IMR-90 (cell line): ENCODE measurements at regions not wholly inside any gene's neighbourhood (a gene's known extent, or its start where the extent isn't known, plus 50 kb on each side); places are given as distances from the start of the nearest gene placed in this dataset.

Source experiments
- ATAC-seq: fragments of 200-7000 bp; cut with Tn5 transposase; 2 replicates; pipeline ENCODE4 v1.9.1; 2020; ENCODE audit warnings: low read depth, mild to moderate bottlenecking, moderate library complexity
- BruUV-seq: library from RNA; stranded (reverse); fragments of 400-500 nt; replicated peaks from 2 replicates; lab custom pipeline; 2021; lab: Mats Ljungman, UMichigan
- CTCF ChIA-PET: fragments of 300-600 bp; formaldehyde crosslinking; extraction: SDS; loops from one replicate; lab custom pipeline; 2021; ENCODE audit warnings: antibody characterized with exemption; lab: Yijun Ruan, JAX
- POLR2A ChIA-PET: fragments of 300-600 bp; sonication (Branson Sonifier 250); formaldehyde crosslinking; loops from one replicate; lab custom pipeline; 2022; ENCODE audit warnings: antibody characterized with exemption; ENCODE audit not compliant: unreplicated experiment; lab: Charles Lee
- DNase-seq: peaks from one replicate; pipeline ENCODE4 v3.0.0; 2013
- H2AFZ ChIP-seq: replicated peaks from 2 replicates; pipeline ENCODE3; 2013; ENCODE audit warnings: low read length, mild to moderate bottlenecking; ENCODE audit not compliant: poor library complexity
- H2AK5ac ChIP-seq: 2 replicates; pipeline ENCODE4 v1.6.1; 2013; ENCODE audit warnings: low read depth, low read length, inconsistent platforms
- H2AK9ac ChIP-seq: replicated peaks from 2 replicates; pipeline ENCODE3; 2013; ENCODE audit warnings: mild to moderate bottlenecking, low read depth, low read length, moderate library complexity; ENCODE audit not compliant: poor library complexity
- H2BK120ac ChIP-seq: 2 replicates; pipeline ENCODE4 v1.6.1; 2013; ENCODE audit warnings: low read depth, low read length, inconsistent platforms
- H2BK15ac ChIP-seq: 3 replicates; pipeline ENCODE4 v1.6.1; 2013; ENCODE audit warnings: low read depth, low read length, inconsistent platforms
- H2BK20ac ChIP-seq: 2 replicates; pipeline ENCODE4 v1.6.1; 2013; ENCODE audit warnings: low read depth, mild to moderate bottlenecking, inconsistent platforms, low read length, moderate library complexity
- H2BK5ac ChIP-seq: 2 replicates; pipeline ENCODE4 v1.6.1; 2013; ENCODE audit warnings: mild to moderate bottlenecking, low read depth, low read length, inconsistent platforms; ENCODE audit not compliant: poor library complexity, severe bottlenecking
- H3K14ac ChIP-seq: replicated peaks from 2 replicates; pipeline ENCODE4 v1.6.1; 2013; ENCODE audit warnings: low read depth, low read length, inconsistent platforms
- H3K18ac ChIP-seq: 2 replicates; pipeline ENCODE4 v1.6.1; 2013; ENCODE audit warnings: low read depth, low read length, control low read depth
- H3K23ac ChIP-seq: 2 replicates; pipeline ENCODE4 v1.6.1; 2013; ENCODE audit warnings: low read depth, low read length, inconsistent platforms
- H3K27ac ChIP-seq: 2 replicates; pipeline ENCODE4 v1.5.1; 2013; ENCODE audit warnings: mild to moderate bottlenecking, control low read depth, low read length; ENCODE audit not compliant: insufficient read depth
- H3K27me3 ChIP-seq: 2 replicates; pipeline ENCODE4 v1.6.1; 2013; ENCODE audit warnings: low read length; ENCODE audit not compliant: control insufficient read depth, insufficient read depth
- H3K36me3 ChIP-seq: 2 replicates; pipeline ENCODE4 v1.6.1; 2013; ENCODE audit warnings: low read length, mixed read lengths; ENCODE audit not compliant: control insufficient read depth, insufficient read depth
- H3K4ac ChIP-seq: 2 replicates; pipeline ENCODE4 v1.6.1; 2013; ENCODE audit warnings: low read depth, low read length, inconsistent platforms
- H3K4me1 ChIP-seq: 2 replicates; pipeline ENCODE4 v1.6.1; 2013; ENCODE audit warnings: low read length, mixed read lengths; ENCODE audit not compliant: control insufficient read depth, insufficient read depth
- H3K4me2 ChIP-seq: 2 replicates; pipeline ENCODE4 v1.6.1; 2013; ENCODE audit warnings: low read depth, mild to moderate bottlenecking, control low read depth, low read length, moderate library complexity
- H3K4me3 ChIP-seq: 2 replicates; pipeline ENCODE4 v1.5.1; 2013; ENCODE audit warnings: low read depth, mild to moderate bottlenecking, control low read depth, low read length, moderate library complexity; ENCODE audit not compliant: insufficient read depth
- H3K56ac ChIP-seq: 2 replicates; pipeline ENCODE4 v1.6.1; 2013; ENCODE audit warnings: low read length, inconsistent platforms; ENCODE audit not compliant: insufficient read depth; ENCODE audit errors: extremely low read depth
- H3K79me1 ChIP-seq, 2 experiments: 2 replicates each; pipeline ENCODE4 v1.6.1; 2013; ENCODE audit warnings: low read length in 2 of 2, inconsistent platforms in 1 of 2, low read depth in 1 of 2
- H3K9ac ChIP-seq: 2 replicates; pipeline ENCODE4 v1.6.1; 2013; ENCODE audit warnings: low read depth, low read length, control low read depth
- H3K9me1 ChIP-seq: 2 replicates; pipeline ENCODE4 v1.6.1; 2013; ENCODE audit warnings: low read length, inconsistent platforms; ENCODE audit not compliant: insufficient read depth
- H3K9me3 ChIP-seq: 2 replicates; pipeline ENCODE4 v1.6.1; 2013; ENCODE audit warnings: low read length; ENCODE audit not compliant: control insufficient read depth, insufficient read depth
- H4K20me1 ChIP-seq: 2 replicates; pipeline ENCODE4 v1.6.1; 2013; ENCODE audit warnings: low read length, inconsistent platforms; ENCODE audit not compliant: insufficient read depth
- H4K5ac ChIP-seq: 2 replicates; pipeline ENCODE4 v1.6.1; 2013; ENCODE audit warnings: mild to moderate bottlenecking, low read depth, low read length, control low read depth
- H4K8ac ChIP-seq, 2 experiments: 2 replicates each; pipeline ENCODE4 v1.6.1; 2013; ENCODE audit warnings: low read depth in 2 of 2, low read length in 2 of 2, control low read depth in 1 of 2, inconsistent platforms in 1 of 2
- H4K91ac ChIP-seq: 2 replicates; pipeline ENCODE4 v1.6.1; 2013; ENCODE audit warnings: low read depth, low read length, inconsistent platforms; ENCODE audit not compliant: insufficient read depth
- CTCF ChIP-seq: conservative IDR thresholded peaks from 2 replicates; pipeline ENCODE4 v1.5.1; 2012; ENCODE audit warnings: mild to moderate bottlenecking, low read depth, low read length, improper control_type of control experiment
- FOS ChIP-seq: fragments of 150-350 bp; IDR thresholded peaks from 2 replicates; pipeline ENCODE4 v1.6.1; 2016; ENCODE audit warnings: low read depth, low read length
- MAZ ChIP-seq: IDR thresholded peaks from 2 replicates; pipeline ENCODE4 v1.6.1; 2012; ENCODE audit warnings: low read depth, mild to moderate bottlenecking, low read length, improper control_type of control experiment, moderate library complexity, borderline replicate concordance
- MXI1 ChIP-seq: IDR thresholded peaks from 2 replicates; pipeline ENCODE4 v1.6.1; 2012; ENCODE audit warnings: low read depth, mild to moderate bottlenecking, low read length, moderate library complexity, borderline replicate concordance
- NFE2L2 ChIP-seq: fragments of 150-350 bp; IDR thresholded peaks from 2 replicates; pipeline ENCODE4 v1.6.1; 2016; ENCODE audit warnings: low read depth, mild to moderate bottlenecking, low read length
- POLR2A ChIP-seq: IDR thresholded peaks from 2 replicates; pipeline ENCODE4 v1.6.1; 2012; ENCODE audit warnings: mild to moderate bottlenecking, low read depth, low read length
- RCOR1 ChIP-seq: IDR thresholded peaks from 2 replicates; pipeline ENCODE4 v1.6.1; 2012; ENCODE audit warnings: mild to moderate bottlenecking, low read length, improper control_type of control experiment; ENCODE audit not compliant: insufficient replicate concordance
- RFX5 ChIP-seq: IDR thresholded peaks from 2 replicates; pipeline ENCODE4 v1.8.0; 2012; ENCODE audit warnings: low read depth, mild to moderate bottlenecking, low read length, moderate library complexity
- SMC3 ChIP-seq: fragments of 150-350 bp; IDR thresholded peaks from 2 replicates; pipeline ENCODE4 v1.6.1; 2016; ENCODE audit warnings: low read depth, mild to moderate bottlenecking, antibody characterized with exemption, low read length, moderate library complexity
- WGBS, 2 experiments: methylation state at CpG; one replicate each; pipeline versions ENCODE4 v1.1.5 to v1.1.7; 2013; ENCODE audit warnings: missing lambda C conversion rate in 2 of 2; ENCODE audit not compliant: insufficient read length in 1 of 2; ENCODE audit errors: extremely low coverage in 2 of 2; 5-methylcytosine and 5-hydroxymethylcytosine counted together
- dilution Hi-C: fragments of 300-500 bp; cut with HindIII; formaldehyde crosslinking; loops from one replicate; pipeline ENCODE4 v1.14.3; 2018; ENCODE audit warnings: low sequenced_read_pairs; ENCODE audit not compliant: unreplicated experiment
- in situ Hi-C: fragments of 300-500 bp; cut with MboI; formaldehyde crosslinking; loops from 3 replicates; pipeline ENCODE4 v1.14.3; 2019; ENCODE audit warnings: low sequenced_read_pairs, inconsistent platforms, mixed read lengths
- intact Hi-C: fragments of 100-400 bp; cut with micrococcal nuclease; formaldehyde crosslinking; loops from 2 replicates; pipeline ENCODE4 v1.10.0; 2022

DNA sequence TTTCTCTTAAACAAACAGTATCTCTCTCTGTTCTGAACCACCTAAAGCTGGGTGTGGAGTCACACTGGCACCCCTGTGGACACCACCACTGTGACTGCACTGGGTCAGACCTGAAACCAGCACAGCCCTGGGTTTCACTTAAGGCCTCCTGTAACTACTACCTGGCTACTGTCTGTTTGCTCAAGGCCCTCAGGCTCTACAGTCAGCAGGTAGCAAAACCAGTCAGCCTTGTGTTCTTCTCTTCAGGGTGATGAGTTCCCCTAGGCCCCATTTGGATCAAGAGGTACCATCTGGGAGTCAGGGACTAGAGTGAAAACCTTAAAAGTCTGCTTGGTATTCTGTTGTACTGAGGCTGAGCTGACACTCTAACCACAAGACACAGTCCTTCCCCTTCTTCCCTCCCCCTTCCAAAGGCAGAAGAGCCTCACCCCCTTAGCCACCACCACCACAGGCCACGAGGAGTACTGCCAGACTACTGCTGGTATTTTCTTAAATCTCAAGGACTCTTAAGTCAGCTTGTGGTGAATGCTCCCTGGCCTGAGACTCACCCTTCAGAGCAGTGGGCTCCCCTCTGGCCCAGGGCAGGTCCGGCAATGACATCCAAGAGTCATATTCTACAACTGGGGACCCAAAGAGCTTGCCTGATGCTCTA lies 153.2 kb upstream of the MON1B start:
- intact Hi-C loops = no loop called here
- H3K36me3 ChIP-seq = no peaks in the 10 kb centered on the region
- dilution Hi-C loops = no loop called here

More for the DNA sequence above, 153.2 kb upstream of the MON1B start:
- no peak overlapping the region for H3K14ac ChIP-seq
- H3K9me3 ChIP-seq = peaks cover 2% of the 10 kb centered on the region
- H3K4me2 ChIP-seq = no peak overlapping the region
- H3K4me1 ChIP-seq = no peaks in the 10 kb centered on the region
- no peak overlapping the region for H2BK15ac ChIP-seq
- no peak overlapping the region for H2AFZ ChIP-seq
- H4K5ac ChIP-seq = no peak overlapping the region
- H2BK20ac ChIP-seq = no peak overlapping the region
- no peaks in the 10 kb centered on the region for H3K9me1 ChIP-seq
- no peak overlapping the region for H4K8ac ChIP-seq
- ChIA-PET CTCF (no interaction called here), POLR2A (no interaction called here)
- no peak overlapping the region for H2AK9ac ChIP-seq
- H3K23ac ChIP-seq = no peak overlapping the region
- no peak for TF ChIP-seq SMC3
- no peak for TF ChIP-seq MXI1
- TF ChIP-seq NFE2L2 = no peak
- TF ChIP-seq FOS = no peak
- no peak for TF ChIP-seq CTCF
- no peak for TF ChIP-seq RFX5
- no peak for TF ChIP-seq POLR2A
- TF ChIP-seq MAZ = no peak
- no peak for TF ChIP-seq RCOR1
- no TSS peak for BruUV-seq
- no peak overlapping the region for H4K91ac ChIP-seq
- H2AK5ac ChIP-seq = no peak overlapping the region
- H3K9ac ChIP-seq = no peak overlapping the region
- no peak overlapping the region for H2BK5ac ChIP-seq
- in situ Hi-C loops = no loop called here
- H3K18ac ChIP-seq = no peak overlapping the region
- H3K56ac ChIP-seq = no peak overlapping the region
- no peaks in the 10 kb centered on the region for H4K20me1 ChIP-seq
- H3K79me1 ChIP-seq = no peaks in the 10 kb centered on the region
- DNase-seq (no peak), ATAC-seq (no peak)
- no peaks in the 10 kb centered on the region for H3K27me3 ChIP-seq
- no peak overlapping the region for H3K4ac ChIP-seq
- no peak overlapping the region for H2BK120ac ChIP-seq
- H3K27ac ChIP-seq = no peak overlapping the region
- WGBS, 2 experiments = no CpG with 5 or more reads among the region's 2 CpGs
- H3K4me3 ChIP-seq = no peak overlapping the region
